SK-N-MC (cell line): ENCODE measurements at regions not wholly inside any gene's neighbourhood (a gene's known extent, or its start where the extent isn't known, plus 50 kb on each side); places are given as distances from the start of the nearest gene placed in this dataset.

Experiments used
- DNase-seq: peaks from one replicate; pipeline ENCODE4 v3.0.0-alpha.2; 2011; ENCODE audit warnings: low read depth, low spot score
- H3K27ac ChIP-seq: fragments of 200-600 bp; sonication (generic); 2 replicates; pipeline ENCODE4 v1.5.1; 2016; ENCODE audit warnings: mixed run types
- H3K36me3 ChIP-seq: fragments of 200-600 bp; sonication (generic); 2 replicates; pipeline ENCODE4 v1.6.1; 2017; ENCODE audit warnings: antibody characterized with exemption, low read length, mixed read lengths; ENCODE audit not compliant: insufficient read depth
- H3K4me3 ChIP-seq: fragments of 200-600 bp; sonication (generic); 2 replicates; pipeline ENCODE4 v1.5.1; 2016
- H3K9ac ChIP-seq: fragments of 200-600 bp; sonication (generic); 2 replicates; pipeline ENCODE4 v1.8.0; 2017; ENCODE audit warnings: mixed run types, mixed read lengths; ENCODE audit not compliant: insufficient read length
- H3K9me3 ChIP-seq: fragments of 200-600 bp; sonication (generic); 2 replicates; pipeline ENCODE4 v1.6.1; 2017; ENCODE audit warnings: low read depth, mild to moderate bottlenecking, antibody characterized with exemption, low read length, moderate library complexity, mixed read lengths
- EZH2 ChIP-seq: fragments of 200-600 bp; sonication (generic); IDR thresholded peaks from one replicate; pipeline ENCODE4 v1.6.1; 2017; ENCODE audit warnings: antibody characterized with exemption
- FOXP2 ChIP-seq: optimal IDR thresholded peaks from 2 replicates; pipeline ENCODE3; 2011; ENCODE audit warnings: mild to moderate bottlenecking, moderate library complexity; ENCODE audit not compliant: insufficient read depth; ENCODE audit errors: extremely low read length, control extremely low read depth
- POLR2AphosphoS5 ChIP-seq: IDR thresholded peaks from 2 replicates; pipeline ENCODE4 v1.6.1; 2012; ENCODE audit warnings: mild to moderate bottlenecking, low read depth, low read length, borderline replicate concordance

- no peak for DNase-seq
- Histone ChIP-seq H3K36me3 (no peaks in the 10 kb centered on the region), H3K27ac (no peak overlapping the region), H3K4me3 (no peak overlapping the region), H3K9ac (no peak overlapping the region), H3K9me3 (no peaks in the 10 kb centered on the region)
- TF ChIP-seq POLR2AphosphoS5 = no peak
- no peak for TF ChIP-seq FOXP2
- no peak for TF ChIP-seq EZH2
Observed at GRCh38 chr1:195899762-195900352, 708.4 kb downstream of the KCNT2 start.

GRCh38 chr1:195898924-195899323, 709.3 kb downstream of the KCNT2 start:
- no peak for TF ChIP-seq POLR2AphosphoS5
- TF ChIP-seq FOXP2 = no peak
- no peak for TF ChIP-seq EZH2
- no peak for DNase-seq
- Histone ChIP-seq H3K9me3 (no peaks in the 10 kb centered on the region), H3K36me3 (no peaks in the 10 kb centered on the region), H3K9ac (no peak overlapping the region), H3K4me3 (no peak overlapping the region), H3K27ac (no peak overlapping the region)

- Histone ChIP-seq H3K36me3 (no peaks in the 10 kb centered on the region), H3K4me3 (no peak overlapping the region), H3K9me3 (no peaks in the 10 kb centered on the region), H3K27ac (no peak overlapping the region), H3K9ac (no peak overlapping the region)
- no peak for DNase-seq
- no peak for TF ChIP-seq POLR2AphosphoS5
- no peak for TF ChIP-seq FOXP2
- no peak for TF ChIP-seq EZH2
Observed at GRCh38 chr1:195898373-195898772, 709.9 kb downstream of the KCNT2 start.

- DNase-seq = no peak
- Histone ChIP-seq H3K9ac (no peak overlapping the region), H3K9me3 (no peaks in the 10 kb centered on the region), H3K4me3 (no peak overlapping the region), H3K36me3 (no peaks in the 10 kb centered on the region), H3K27ac (no peak overlapping the region)
- TF ChIP-seq POLR2AphosphoS5 = no peak
- no peak for TF ChIP-seq EZH2
- no peak for TF ChIP-seq FOXP2
Observed at GRCh38 chr1:195897076-195897475, 711.2 kb downstream of the KCNT2 start.

GRCh38 chr1:195894411-195894810, 713.8 kb downstream of the KCNT2 start:
- Histone ChIP-seq H3K27ac (no peak overlapping the region), H3K36me3 (no peaks in the 10 kb centered on the region), H3K9ac (no peak overlapping the region), H3K4me3 (no peak overlapping the region), H3K9me3 (no peaks in the 10 kb centered on the region)
- DNase-seq = no peak
- TF ChIP-seq FOXP2 = no peak
- no peak for TF ChIP-seq POLR2AphosphoS5
- no peak for TF ChIP-seq EZH2

- Histone ChIP-seq H3K27ac (no peak overlapping the region), H3K9ac (no peak overlapping the region), H3K4me3 (no peak overlapping the region), H3K9me3 (no peaks in the 10 kb centered on the region), H3K36me3 (no peaks in the 10 kb centered on the region)
- DNase-seq = no peak
- TF ChIP-seq EZH2 (no peak), FOXP2 (no peak), POLR2AphosphoS5 (no peak)
Observed at GRCh38 chr1:195886000-195886399, 722.2 kb downstream of the KCNT2 start.

GRCh38 chr1:195878478-195878877, 729.8 kb downstream of the KCNT2 start:
- H3K36me3 ChIP-seq = no peaks in the 10 kb centered on the region
- no peak for DNase-seq
- no peaks in the 10 kb centered on the region for H3K9me3 ChIP-seq
- no peak overlapping the region for H3K4me3 ChIP-seq
- TF ChIP-seq FOXP2 = no peak
- H3K9ac ChIP-seq = no peak overlapping the region
- H3K27ac ChIP-seq = no peak overlapping the region

- H3K9ac ChIP-seq = no peak overlapping the region
- no peaks in the 10 kb centered on the region for H3K36me3 ChIP-seq
- H3K9me3 ChIP-seq = no peaks in the 10 kb centered on the region
- no peak for DNase-seq
- H3K27ac ChIP-seq = no peak overlapping the region
- TF ChIP-seq EZH2 = no peak
- TF ChIP-seq POLR2AphosphoS5 = no peak
- TF ChIP-seq FOXP2 = no peak
- H3K4me3 ChIP-seq = no peak overlapping the region
Observed at GRCh38 chr1:195876792-195877191, 731.4 kb downstream of the KCNT2 start.

- no peak for TF ChIP-seq FOXP2
- TF ChIP-seq POLR2AphosphoS5 = no peak
- no peak for TF ChIP-seq EZH2
- no peak overlapping the region for H3K27ac ChIP-seq
- H3K4me3 ChIP-seq = no peak overlapping the region
- H3K9me3 ChIP-seq = no peaks in the 10 kb centered on the region
- H3K36me3 ChIP-seq = no peaks in the 10 kb centered on the region
- DNase-seq = no peak
- no peak overlapping the region for H3K9ac ChIP-seq
Observed at GRCh38 chr1:195872376-195872775, 735.9 kb downstream of the KCNT2 start.

GRCh38 chr1:195867638-195868037, 740.6 kb downstream of the KCNT2 start:
- no peak overlapping the region for H3K9ac ChIP-seq
- no peak overlapping the region for H3K4me3 ChIP-seq
- H3K27ac ChIP-seq = no peak overlapping the region
- no peak for DNase-seq
- H3K9me3 ChIP-seq = no peaks in the 10 kb centered on the region
- no peak for TF ChIP-seq EZH2
- TF ChIP-seq POLR2AphosphoS5 = no peak
- TF ChIP-seq FOXP2 = no peak
- H3K36me3 ChIP-seq = no peaks in the 10 kb centered on the region
